SU-DHL-6 (cell line): ENCODE measurements at regions not wholly inside any gene's neighbourhood (a gene's known extent, or its start where the extent isn't known, plus 50 kb on each side); places are given as distances from the start of the nearest gene placed in this dataset.

Experiments
- EZH2phosphoT487 ChIP-seq: fragments of 200-600 bp; sonication (generic), shearing (Covaris generic); conservative IDR thresholded peaks from 2 replicates; pipeline ENCODE4 v1.6.1; 2018; ENCODE audit warnings: mild to moderate bottlenecking, antibody characterized with exemption, low read length, moderate library complexity, mixed read lengths
- TF ChIP-seq, protein P1 (sequence below): fragments of 200-600 bp; sonication (generic); IDR thresholded peaks from one replicate; pipeline ENCODE4 v1.5.1; 2017; ENCODE audit warnings: antibody characterized with exemption, mild to moderate bottlenecking, low read length, moderate library complexity; ENCODE audit not compliant: insufficient read depth, poor library complexity, severe bottlenecking

DNA sequence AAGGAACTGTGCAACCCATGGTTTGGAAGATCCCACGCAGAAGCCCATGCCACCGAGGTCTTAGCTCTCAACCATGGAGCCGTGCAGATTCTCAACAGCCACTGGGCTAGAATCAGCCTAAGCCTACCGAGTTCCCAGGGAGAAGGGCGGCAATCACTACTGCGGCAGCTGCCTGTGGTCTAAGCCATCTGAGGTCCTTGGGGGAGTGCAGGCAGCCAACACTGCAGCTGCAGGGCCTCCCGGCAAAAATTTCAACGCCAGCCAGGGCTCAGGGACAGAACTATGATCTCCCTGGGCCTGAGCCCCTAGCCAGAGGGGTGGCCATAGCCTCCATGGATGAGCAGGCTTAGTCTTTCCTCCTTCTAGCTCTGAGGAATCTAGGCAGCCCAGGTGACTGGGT lies 156.8 kb upstream of the CLEC14A start:
- TF ChIP-seq, protein P1, sequence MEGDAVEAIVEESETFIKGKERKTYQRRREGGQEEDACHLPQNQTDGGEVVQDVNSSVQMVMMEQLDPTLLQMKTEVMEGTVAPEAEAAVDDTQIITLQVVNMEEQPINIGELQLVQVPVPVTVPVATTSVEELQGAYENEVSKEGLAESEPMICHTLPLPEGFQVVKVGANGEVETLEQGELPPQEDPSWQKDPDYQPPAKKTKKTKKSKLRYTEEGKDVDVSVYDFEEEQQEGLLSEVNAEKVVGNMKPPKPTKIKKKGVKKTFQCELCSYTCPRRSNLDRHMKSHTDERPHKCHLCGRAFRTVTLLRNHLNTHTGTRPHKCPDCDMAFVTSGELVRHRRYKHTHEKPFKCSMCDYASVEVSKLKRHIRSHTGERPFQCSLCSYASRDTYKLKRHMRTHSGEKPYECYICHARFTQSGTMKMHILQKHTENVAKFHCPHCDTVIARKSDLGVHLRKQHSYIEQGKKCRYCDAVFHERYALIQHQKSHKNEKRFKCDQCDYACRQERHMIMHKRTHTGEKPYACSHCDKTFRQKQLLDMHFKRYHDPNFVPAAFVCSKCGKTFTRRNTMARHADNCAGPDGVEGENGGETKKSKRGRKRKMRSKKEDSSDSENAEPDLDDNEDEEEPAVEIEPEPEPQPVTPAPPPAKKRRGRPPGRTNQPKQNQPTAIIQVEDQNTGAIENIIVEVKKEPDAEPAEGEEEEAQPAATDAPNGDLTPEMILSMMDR = no peak
- TF ChIP-seq EZH2phosphoT487 = no peak
